ENCODE measurements at regions not wholly inside any gene's neighbourhood (a gene's known extent, or its start where the extent isn't known, plus 50 kb on each side); places are given as distances from the start of the nearest gene placed in this dataset.

DNA sequence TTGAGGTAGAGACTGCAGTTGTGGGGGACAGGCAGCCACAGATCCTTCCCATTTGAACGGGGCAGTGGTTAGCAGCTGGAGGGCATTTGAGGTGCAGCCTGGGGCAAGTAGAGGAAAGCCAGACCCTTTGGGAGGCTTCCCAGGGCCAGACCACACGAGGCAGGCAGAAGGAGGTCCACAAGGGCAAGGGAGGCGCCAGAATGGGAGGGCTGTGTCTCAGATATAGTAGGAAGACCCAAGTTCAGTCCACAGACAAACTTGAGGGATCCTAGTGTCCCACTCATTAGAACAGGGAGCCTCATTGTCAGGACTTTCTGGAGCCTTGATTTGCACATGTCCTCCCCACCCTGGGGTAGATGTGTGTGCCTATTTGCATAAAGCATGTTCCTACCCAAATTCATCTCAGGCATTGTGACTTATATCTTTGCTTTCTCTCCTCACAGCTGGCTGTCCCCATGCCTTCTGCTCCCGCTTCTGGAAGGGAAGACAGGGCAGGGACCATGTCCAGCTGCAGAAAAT, 166.0 kb downstream of the VEGFA start:
- TF ChIP-seq EZH2 (IDR thresholded peaks at IDR 0.05; ENCODE audit: borderline replicate concordance, low read depth, low read length, severe bottlenecking): no peak
- TF ChIP-seq, protein P1, sequence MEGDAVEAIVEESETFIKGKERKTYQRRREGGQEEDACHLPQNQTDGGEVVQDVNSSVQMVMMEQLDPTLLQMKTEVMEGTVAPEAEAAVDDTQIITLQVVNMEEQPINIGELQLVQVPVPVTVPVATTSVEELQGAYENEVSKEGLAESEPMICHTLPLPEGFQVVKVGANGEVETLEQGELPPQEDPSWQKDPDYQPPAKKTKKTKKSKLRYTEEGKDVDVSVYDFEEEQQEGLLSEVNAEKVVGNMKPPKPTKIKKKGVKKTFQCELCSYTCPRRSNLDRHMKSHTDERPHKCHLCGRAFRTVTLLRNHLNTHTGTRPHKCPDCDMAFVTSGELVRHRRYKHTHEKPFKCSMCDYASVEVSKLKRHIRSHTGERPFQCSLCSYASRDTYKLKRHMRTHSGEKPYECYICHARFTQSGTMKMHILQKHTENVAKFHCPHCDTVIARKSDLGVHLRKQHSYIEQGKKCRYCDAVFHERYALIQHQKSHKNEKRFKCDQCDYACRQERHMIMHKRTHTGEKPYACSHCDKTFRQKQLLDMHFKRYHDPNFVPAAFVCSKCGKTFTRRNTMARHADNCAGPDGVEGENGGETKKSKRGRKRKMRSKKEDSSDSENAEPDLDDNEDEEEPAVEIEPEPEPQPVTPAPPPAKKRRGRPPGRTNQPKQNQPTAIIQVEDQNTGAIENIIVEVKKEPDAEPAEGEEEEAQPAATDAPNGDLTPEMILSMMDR (IDR thresholded peaks at IDR 0.05; ENCODE audit: borderline replicate concordance, extremely low read depth, low read length, poor library complexity, severe bottlenecking): no peak

Data from DND-41 (cell line).